Endometrial microvascular endothelial cells (primary cell): ENCODE measurements at regions not wholly inside any gene's neighbourhood (a gene's known extent, or its start where the extent isn't known, plus 50 kb on each side); places are given as distances from the start of the nearest gene placed in this dataset.

Source experiments
- in situ Hi-C: cut with HindIII; loops from 2 replicates; pipeline ENCODE4 v1.10.0; 2017; ENCODE audit warnings: low sequenced_read_pairs, low pct_unique_long_range_greater_than_20kb; ENCODE audit errors: inconsistent ontology term

- in situ Hi-C loops: no loop called here
Measured at GRCh38 chr5:92994392-92994791, 586.6 kb downstream of the NR2F1-AS1 start.

DNA sequence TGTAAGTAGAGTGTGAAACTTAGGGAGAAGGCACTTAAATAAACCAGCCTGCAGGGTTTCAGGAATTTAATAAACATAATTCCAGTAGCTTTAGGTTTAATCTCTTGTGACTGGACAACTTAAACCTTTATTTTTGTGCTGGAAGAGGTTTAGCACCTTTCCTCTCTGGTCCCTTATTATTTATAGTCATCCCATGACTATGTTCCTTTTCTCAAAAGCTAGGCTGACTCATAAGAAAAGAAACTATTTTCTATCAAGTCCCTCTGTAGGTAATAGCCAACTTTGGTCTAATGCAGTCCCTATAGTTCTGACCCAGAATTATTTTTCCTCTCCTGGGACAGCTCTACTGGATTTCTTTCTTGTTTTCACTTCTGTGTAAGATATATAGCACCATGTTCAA is 588.9 kb downstream of the NR2F1-AS1 start:
- in situ Hi-C loops: no loop called here

GRCh38 chr5:92991581-92992067 is 589.4 kb downstream of the NR2F1-AS1 start:
- in situ Hi-C loops: no loop called here

GRCh38 chr5:92990771-92991170 is 590.2 kb downstream of the NR2F1-AS1 start:
- in situ Hi-C loops: no loop called here

- in situ Hi-C loops: no loop called here
Measured at GRCh38 chr5:92981001-92981400, 600.0 kb downstream of the NR2F1-AS1 start.

- in situ Hi-C loops: no loop called here
Measured at GRCh38 chr5:92980491-92980890, 600.5 kb downstream of the NR2F1-AS1 start.

DNA sequence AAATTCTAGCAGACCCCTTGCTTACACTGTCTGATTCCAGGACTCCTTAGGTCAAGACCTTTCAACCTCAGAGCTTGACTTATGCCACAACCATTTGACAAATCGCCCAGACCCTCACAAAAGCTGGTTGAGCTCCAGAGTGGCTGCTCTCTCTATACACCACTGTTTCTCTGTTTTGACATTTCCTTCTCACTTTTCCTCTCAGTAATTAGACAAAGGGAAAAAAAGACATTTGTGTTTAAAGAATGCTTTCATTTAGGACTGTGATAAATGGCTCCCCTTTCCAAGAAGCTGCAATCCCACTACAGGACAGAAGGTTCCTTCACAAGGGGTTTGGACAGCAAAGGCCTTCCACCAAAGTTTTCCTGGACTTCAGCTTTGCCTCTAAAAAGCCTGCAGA is 601.3 kb downstream of the NR2F1-AS1 start:
- in situ Hi-C loops: no loop called here

GRCh38 chr5:92977846-92978540 is 603.0 kb downstream of the NR2F1-AS1 start:
- in situ Hi-C loops: no loop called here

GRCh38 chr5:92976156-92976555 is 604.9 kb downstream of the NR2F1-AS1 start:
- in situ Hi-C loops: no loop called here

GRCh38 chr5:92969781-92970237 is 611.2 kb downstream of the NR2F1-AS1 start:
- in situ Hi-C loops: no loop called here

DNA sequence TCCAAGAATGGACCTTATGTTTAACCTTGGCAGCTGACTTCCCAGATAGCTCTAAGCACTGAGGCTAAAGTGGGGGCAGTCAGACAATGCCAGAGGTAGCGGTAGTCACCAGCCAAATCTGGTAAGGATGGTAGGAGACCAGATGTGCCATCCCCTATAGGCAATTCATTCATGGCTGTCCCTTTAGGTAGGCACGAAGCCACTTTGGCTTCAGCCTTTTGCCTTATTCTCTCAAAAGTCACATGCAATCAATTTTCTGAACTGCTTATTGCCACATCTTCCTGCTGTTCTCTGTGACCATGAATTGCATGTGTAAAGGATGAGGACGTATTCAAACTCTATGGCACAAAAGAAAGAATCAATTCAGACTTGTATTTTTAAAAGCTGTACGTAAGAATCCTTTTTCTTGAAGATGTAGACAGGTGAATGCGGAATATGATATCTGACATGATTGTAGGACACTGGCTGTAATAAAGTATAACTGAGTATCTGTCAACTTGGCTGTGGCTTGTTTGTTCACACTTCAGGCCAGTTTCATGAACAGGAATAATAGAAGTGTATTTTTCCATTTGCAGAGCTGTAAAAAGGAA is 611.7 kb downstream of the NR2F1-AS1 start:
- in situ Hi-C loops: no loop called here

GRCh38 chr5:92963800-92964199 is 617.2 kb downstream of the NR2F1-AS1 start:
- in situ Hi-C loops: no loop called here

DNA sequence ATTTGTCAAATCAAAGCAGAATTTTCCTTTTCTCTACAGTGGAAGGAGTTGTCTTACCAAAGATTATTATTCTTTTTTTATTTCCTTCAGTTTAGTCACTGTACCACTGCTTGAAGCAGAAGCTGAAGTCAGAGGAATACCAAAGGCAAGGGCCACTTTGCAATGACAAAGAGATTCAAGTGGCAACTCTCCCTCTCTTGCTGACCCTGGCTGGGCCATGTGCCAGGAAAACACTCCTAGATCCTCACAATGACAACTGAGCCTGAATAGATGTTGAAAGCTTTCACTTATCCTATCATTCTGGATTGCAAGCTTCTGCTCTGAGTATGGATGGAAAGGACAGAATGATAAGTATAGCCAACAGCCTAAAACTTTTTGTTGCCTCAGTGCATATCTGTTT is 618.3 kb downstream of the NR2F1-AS1 start:
- in situ Hi-C loops: no loop called here

DNA sequence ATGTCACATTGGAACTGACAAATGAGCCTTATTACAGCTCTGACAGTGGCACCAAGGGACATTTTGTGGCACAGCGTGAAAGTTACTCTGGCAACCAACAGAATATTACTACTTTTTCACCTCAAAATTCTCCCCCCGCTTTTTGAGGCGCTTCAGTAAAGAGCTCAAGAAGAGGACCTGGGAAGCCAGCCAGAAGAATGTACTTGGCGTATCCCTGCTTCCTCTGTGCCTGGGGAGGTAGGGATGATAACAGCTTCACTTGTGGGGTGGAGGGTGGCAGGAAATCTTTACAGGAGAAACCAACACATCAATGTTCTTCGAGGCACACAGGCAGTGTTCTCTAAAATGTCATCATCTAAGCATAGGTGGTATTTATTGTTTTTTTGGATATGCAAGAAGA is 624.1 kb downstream of the NR2F1-AS1 start:
- in situ Hi-C loops: no loop called here

DNA sequence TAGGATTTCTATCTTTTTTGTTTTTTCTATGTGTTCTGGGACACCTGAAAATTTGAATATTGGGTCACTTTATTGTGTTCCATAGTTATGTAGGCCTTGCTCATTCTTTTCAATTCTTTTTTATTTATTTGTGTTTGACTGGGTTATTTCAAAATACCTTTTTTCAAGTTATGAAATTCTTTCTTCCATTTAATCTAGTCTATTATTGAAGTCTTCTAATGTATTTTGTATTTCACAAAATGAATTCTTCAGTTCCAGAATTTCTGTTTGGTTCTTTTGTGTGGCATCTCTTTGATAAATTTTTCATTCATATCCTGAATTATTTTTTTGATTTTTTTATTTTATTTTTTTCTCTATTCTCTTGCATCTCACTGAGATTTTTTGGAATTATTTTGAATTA is 628.8 kb downstream of the NR2F1-AS1 start:
- in situ Hi-C loops: no loop called here

GRCh38 chr5:92951746-92952145 is 629.3 kb downstream of the NR2F1-AS1 start:
- in situ Hi-C loops: no loop called here

GRCh38 chr5:92946546-92946945 is 634.5 kb downstream of the NR2F1-AS1 start:
- in situ Hi-C loops: no loop called here

GRCh38 chr5:92945605-92946097 is 635.4 kb downstream of the NR2F1-AS1 start:
- in situ Hi-C loops: no loop called here

DNA sequence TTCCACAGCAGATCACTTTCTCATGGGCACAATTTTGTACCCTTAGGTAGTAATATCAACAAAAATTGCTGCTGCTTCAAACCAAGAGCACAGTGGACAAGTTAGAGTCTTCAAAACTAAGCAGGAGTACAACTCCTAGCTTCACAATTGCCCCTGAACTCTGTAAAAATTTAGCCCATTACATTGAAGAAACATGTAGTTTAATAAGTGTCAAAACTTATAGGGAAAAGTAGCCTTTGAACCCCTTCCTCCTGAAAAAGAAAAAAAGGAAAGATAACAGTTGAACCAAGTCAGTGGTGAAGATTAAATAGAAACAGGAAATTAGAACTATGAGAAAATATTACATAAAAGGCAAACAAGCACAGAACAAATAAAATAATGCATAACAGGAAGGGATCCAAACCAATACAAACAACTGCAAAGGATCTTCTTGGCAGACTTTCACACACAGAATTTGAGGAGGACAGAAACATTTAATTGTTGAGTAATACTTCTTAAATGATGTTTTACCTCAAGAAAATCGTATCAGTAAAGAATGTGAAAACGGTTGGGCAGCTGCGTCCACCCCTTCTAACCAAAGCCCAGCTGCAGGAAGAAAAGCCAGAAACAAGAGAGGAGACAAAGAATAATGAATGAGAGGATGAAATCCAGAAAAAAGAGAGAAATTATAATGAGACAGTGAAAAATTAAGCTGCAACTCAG is 636.0 kb downstream of the NR2F1-AS1 start:
- in situ Hi-C loops: no loop called here

DNA sequence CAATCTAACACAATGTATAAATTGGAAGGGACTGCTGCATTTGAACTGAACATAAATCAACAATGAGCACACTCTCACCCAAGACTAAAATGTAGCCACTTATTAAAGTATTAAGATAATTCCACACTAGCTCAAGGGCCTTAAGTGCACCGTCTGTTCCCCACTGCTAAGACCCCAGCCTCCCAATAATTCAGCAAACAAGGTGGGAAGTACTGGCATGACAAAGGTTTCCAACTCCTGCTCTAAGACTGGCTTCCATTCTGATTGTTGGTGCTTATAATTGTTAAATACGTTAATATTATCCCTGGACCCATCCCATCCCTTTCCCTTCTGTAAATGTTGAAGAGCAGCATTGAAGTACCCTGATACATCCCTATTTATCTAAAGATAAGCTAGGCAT is 636.7 kb downstream of the NR2F1-AS1 start:
- in situ Hi-C loops: no loop called here
